OCI-LY7 (cell line): ENCODE measurements at regions not wholly inside any gene's neighbourhood (a gene's known extent, or its start where the extent isn't known, plus 50 kb on each side); places are given as distances from the start of the nearest gene placed in this dataset.

Experiments
- BruUV-seq: library from RNA; stranded (reverse); fragments of 400-500 nt; replicated peaks from 2 replicates; lab custom pipeline; 2021; lab: Mats Ljungman, UMichigan
- CTCF ChIA-PET: fragments of 300-600 bp; sonication (Branson Sonifier 250); formaldehyde crosslinking; loops from one replicate; lab custom pipeline; 2022; ENCODE audit warnings: antibody characterized with exemption; ENCODE audit not compliant: unreplicated experiment; lab: Charles Lee
- POLR2A ChIA-PET: fragments of 300-600 bp; sonication (Branson Sonifier 250); formaldehyde crosslinking; loops from one replicate; lab custom pipeline; 2022; ENCODE audit warnings: antibody characterized with exemption; lab: Charles Lee
- DNase-seq: peaks from one replicate; pipeline ENCODE4 v3.0.0-alpha.2; 2015; ENCODE audit warnings: low spot score
- H2AFZ ChIP-seq: fragments of 200-600 bp; sonication (generic), shearing (Covaris generic); 2 replicates; pipeline ENCODE4 v1.6.1; 2014; ENCODE audit warnings: mild to moderate bottlenecking, antibody characterized with exemption, low read length, moderate library complexity
- H3K27ac ChIP-seq: fragments of 200-600 bp; sonication (generic); 2 replicates; pipeline ENCODE4 v1.5.1; 2014; ENCODE audit warnings: mixed run types, low read depth, mild to moderate bottlenecking, moderate library complexity, low read length, inconsistent platforms; ENCODE audit not compliant: poor library complexity, severe bottlenecking
- H3K36me3 ChIP-seq: fragments of 200-600 bp; sonication (generic); 2 replicates; pipeline ENCODE4 v1.6.1; 2014; ENCODE audit warnings: mild to moderate bottlenecking, antibody characterized with exemption, low read length, moderate library complexity, mixed read lengths; ENCODE audit not compliant: insufficient read depth
- H3K4me1 ChIP-seq: fragments of 200-600 bp; sonication (generic); 2 replicates; pipeline ENCODE4 v1.5.1; 2014; ENCODE audit warnings: mild to moderate bottlenecking, low read length; ENCODE audit not compliant: insufficient read depth, poor library complexity, severe bottlenecking
- H3K4me2 ChIP-seq: fragments of 200-600 bp; sonication (generic); 2 replicates; pipeline ENCODE4 v1.6.1; 2014; ENCODE audit warnings: mild to moderate bottlenecking, low read length
- H3K4me3 ChIP-seq: fragments of 200-600 bp; sonication (generic); 2 replicates; pipeline ENCODE4 v1.5.1; 2014; ENCODE audit warnings: mild to moderate bottlenecking, low read depth, low read length; ENCODE audit not compliant: poor library complexity, severe bottlenecking
- H3K79me2 ChIP-seq: fragments of 200-600 bp; sonication (generic); 2 replicates; pipeline ENCODE4 v1.6.1; 2016; ENCODE audit warnings: low read depth, mild to moderate bottlenecking, low read length, moderate library complexity, mixed read lengths; ENCODE audit not compliant: insufficient read depth
- H3K9me2 ChIP-seq: fragments of 200-600 bp; sonication (generic); 2 replicates; pipeline ENCODE4 v1.6.1; 2016; ENCODE audit warnings: mild to moderate bottlenecking, low read length, mixed read lengths; ENCODE audit not compliant: insufficient read depth
- H3K9me3 ChIP-seq: fragments of 200-600 bp; sonication (generic); 2 replicates; pipeline ENCODE4 v1.6.1; 2014; ENCODE audit warnings: mild to moderate bottlenecking, mixed run types, low read length, mixed read lengths
- H4K20me1 ChIP-seq: fragments of 200-600 bp; sonication (generic); 2 replicates; pipeline ENCODE4 v1.6.1; 2014; ENCODE audit warnings: mild to moderate bottlenecking, antibody characterized with exemption, low read length, moderate library complexity, mixed read lengths; ENCODE audit not compliant: insufficient read depth
- CTCF ChIP-seq: fragments of 200-600 bp; sonication (generic); conservative IDR thresholded peaks from 2 replicates; pipeline ENCODE4 v1.5.1; 2014; ENCODE audit warnings: mild to moderate bottlenecking, antibody characterized with exemption, low read length, moderate library complexity, mixed read lengths
- EZH2phosphoT487 ChIP-seq: fragments of 200-600 bp; sonication (generic); IDR thresholded peaks from 2 replicates; pipeline ENCODE4 v1.6.1; 2018; ENCODE audit warnings: low read depth, borderline replicate concordance, mild to moderate bottlenecking, mixed run types, antibody characterized with exemption, low read length, moderate library complexity, mixed read lengths
- intact Hi-C: fragments of 100-400 bp; cut with micrococcal nuclease; formaldehyde crosslinking; loops from one replicate; pipeline ENCODE4 v1.10.0; 2022; ENCODE audit not compliant: unreplicated experiment

DNA sequence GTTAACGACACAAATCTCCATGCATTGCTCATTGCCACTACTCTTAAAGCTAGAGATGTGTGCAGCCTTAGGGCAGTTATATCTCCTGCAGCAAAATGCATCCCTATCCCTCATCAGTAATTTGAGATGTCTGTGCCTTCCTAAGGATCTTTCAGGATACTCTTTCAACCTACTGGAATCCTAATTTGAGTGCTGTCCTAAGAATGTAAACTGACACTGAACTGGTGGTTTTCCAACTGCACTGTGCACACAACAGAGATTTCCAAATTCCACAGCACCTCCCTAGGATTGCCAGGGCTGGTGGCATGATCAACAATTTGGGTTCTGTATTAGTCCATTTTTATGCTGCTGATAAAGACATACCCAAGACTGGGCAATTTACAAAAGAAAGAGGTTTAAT lies 193.9 kb downstream of the LTN1 start:
- H3K9me2 ChIP-seq: no peaks in the 10 kb centered on the region
- H3K4me2 ChIP-seq: no peak overlapping the region
- TF ChIP-seq EZH2phosphoT487 (no peak), CTCF (no peak)
- intact Hi-C loops: no loop called here
- ChIA-PET POLR2A (no interaction called here), CTCF (no interaction called here)
- no peaks in the 10 kb centered on the region for H4K20me1 ChIP-seq
- no peaks in the 10 kb centered on the region for H3K36me3 ChIP-seq
- no peaks in the 10 kb centered on the region for H3K79me2 ChIP-seq
- no peak overlapping the region for H3K4me3 ChIP-seq
- H3K27ac ChIP-seq: no peak overlapping the region
- H2AFZ ChIP-seq: no peak overlapping the region
- H3K9me3 ChIP-seq: no peaks in the 10 kb centered on the region
- no peaks in the 10 kb centered on the region for H3K4me1 ChIP-seq
- no TSS peak for BruUV-seq
- no peak for DNase-seq

- no peak overlapping the region for H3K4me2 ChIP-seq
- H3K9me2 ChIP-seq: no peaks in the 10 kb centered on the region
- no TSS peak for BruUV-seq
- no peak for DNase-seq
- H4K20me1 ChIP-seq: no peaks in the 10 kb centered on the region
- no peak overlapping the region for H3K27ac ChIP-seq
- intact Hi-C loops: no loop called here
- POLR2A ChIA-PET: no interaction called here
- H3K79me2 ChIP-seq: no peaks in the 10 kb centered on the region
- H3K4me1 ChIP-seq: no peaks in the 10 kb centered on the region
- CTCF ChIA-PET: no interaction called here
- TF ChIP-seq CTCF (no peak), EZH2phosphoT487 (no peak)
- H3K9me3 ChIP-seq: no peaks in the 10 kb centered on the region
- no peaks in the 10 kb centered on the region for H3K36me3 ChIP-seq
- H2AFZ ChIP-seq: no peak overlapping the region
- H3K4me3 ChIP-seq: no peak overlapping the region
Measured at GRCh38 chr21:28795251-28795650, 197.4 kb downstream of the LTN1 start.

GRCh38 chr21:28794371-28794851 lies 198.3 kb downstream of the LTN1 start:
- intact Hi-C loops: no loop called here
- H3K9me3 ChIP-seq: no peaks in the 10 kb centered on the region
- no peaks in the 10 kb centered on the region for H4K20me1 ChIP-seq
- no TSS peak for BruUV-seq
- H3K4me2 ChIP-seq: no peak overlapping the region
- no peak overlapping the region for H2AFZ ChIP-seq
- ChIA-PET POLR2A (interaction anchor here (0.6 kb wide), 1 partner anchor 578 kb away, joined by 3 read pairs; no protein-coding TSS in a partner anchor), CTCF (no interaction called here)
- no peaks in the 10 kb centered on the region for H3K36me3 ChIP-seq
- TF ChIP-seq CTCF: no peak
- H3K79me2 ChIP-seq: no peaks in the 10 kb centered on the region
- no peak overlapping the region for H3K27ac ChIP-seq
- no peaks in the 10 kb centered on the region for H3K9me2 ChIP-seq
- DNase-seq: no peak
- no peaks in the 10 kb centered on the region for H3K4me1 ChIP-seq
- H3K4me3 ChIP-seq: no peak overlapping the region
